Hepatocyte (in vitro differentiated cells): ENCODE measurements at regions not wholly inside any gene's neighbourhood (a gene's known extent, or its start where the extent isn't known, plus 50 kb on each side); places are given as distances from the start of the nearest gene placed in this dataset.

Source experiments
- EZH2 ChIP-seq: fragments of 200-600 bp; sonication (generic); IDR thresholded peaks from 2 replicates; pipeline ENCODE4 v1.6.1; 2016; ENCODE audit warnings: antibody characterized with exemption, mild to moderate bottlenecking, borderline replicate concordance
- TF ChIP-seq, protein P1 (sequence below): fragments of 200-600 bp; sonication (generic); IDR thresholded peaks from 2 replicates; pipeline ENCODE4 v1.5.1; 2016; ENCODE audit warnings: antibody characterized with exemption, mild to moderate bottlenecking; ENCODE audit not compliant: poor library complexity

DNA sequence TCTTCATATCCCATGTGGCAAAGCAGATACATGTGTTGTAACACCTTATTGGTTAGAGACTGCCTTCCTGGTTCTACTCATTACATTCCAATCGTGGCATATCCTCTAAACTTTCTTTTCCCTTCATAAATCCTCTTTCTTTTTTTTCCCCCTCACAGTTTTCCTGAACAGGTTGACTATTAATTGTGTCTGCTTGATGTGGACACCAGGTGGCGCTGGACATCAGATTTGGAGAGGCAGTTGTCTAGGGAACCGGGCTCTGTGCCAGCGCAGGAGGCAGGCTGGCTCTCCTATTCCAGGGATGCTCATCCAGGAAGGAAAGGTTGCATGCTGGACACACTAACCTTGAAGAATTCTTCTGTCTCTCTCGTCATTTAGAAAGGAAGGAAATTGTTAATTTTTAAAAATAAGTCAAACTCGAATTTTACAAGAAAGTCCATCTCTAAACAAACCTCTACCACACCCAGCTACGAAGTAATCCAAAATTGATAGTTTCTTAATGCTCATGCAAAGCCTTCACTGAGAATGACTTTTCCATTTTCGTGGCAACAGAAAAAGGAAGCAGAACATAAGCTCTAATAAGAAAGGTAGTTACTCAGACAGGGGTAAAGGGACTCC, 59.4 kb upstream of the ASB17 start:
- TF ChIP-seq EZH2 = no peak
- TF ChIP-seq, protein P1, sequence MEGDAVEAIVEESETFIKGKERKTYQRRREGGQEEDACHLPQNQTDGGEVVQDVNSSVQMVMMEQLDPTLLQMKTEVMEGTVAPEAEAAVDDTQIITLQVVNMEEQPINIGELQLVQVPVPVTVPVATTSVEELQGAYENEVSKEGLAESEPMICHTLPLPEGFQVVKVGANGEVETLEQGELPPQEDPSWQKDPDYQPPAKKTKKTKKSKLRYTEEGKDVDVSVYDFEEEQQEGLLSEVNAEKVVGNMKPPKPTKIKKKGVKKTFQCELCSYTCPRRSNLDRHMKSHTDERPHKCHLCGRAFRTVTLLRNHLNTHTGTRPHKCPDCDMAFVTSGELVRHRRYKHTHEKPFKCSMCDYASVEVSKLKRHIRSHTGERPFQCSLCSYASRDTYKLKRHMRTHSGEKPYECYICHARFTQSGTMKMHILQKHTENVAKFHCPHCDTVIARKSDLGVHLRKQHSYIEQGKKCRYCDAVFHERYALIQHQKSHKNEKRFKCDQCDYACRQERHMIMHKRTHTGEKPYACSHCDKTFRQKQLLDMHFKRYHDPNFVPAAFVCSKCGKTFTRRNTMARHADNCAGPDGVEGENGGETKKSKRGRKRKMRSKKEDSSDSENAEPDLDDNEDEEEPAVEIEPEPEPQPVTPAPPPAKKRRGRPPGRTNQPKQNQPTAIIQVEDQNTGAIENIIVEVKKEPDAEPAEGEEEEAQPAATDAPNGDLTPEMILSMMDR = peak; percentile 87
